Stomach (tissue), 8 donors: ENCODE measurements at regions not wholly inside any gene's neighbourhood (a gene's known extent, or its start where the extent isn't known, plus 50 kb on each side); places are given as distances from the start of the nearest gene placed in this dataset.

Source experiments
- DNase-seq, 2 donors: peaks; one replicate each; pipeline versions ENCODE4 v3.0.0 to v3.0.0-alpha.2; 2013 to 2019
- H3K27ac ChIP-seq, 5 donors: fragments of 200-600 bp in 4 of 5; sonication (generic) in 4 of 5; one replicate each; pipeline ENCODE4 v1.5.1; 2013 to 2019; ENCODE audit warnings: mild to moderate bottlenecking in 1 of 5, moderate library complexity in 1 of 5
- H3K27me3 ChIP-seq, 3 donors: fragments of 200-600 bp; sonication (generic); one replicate each; pipeline ENCODE4 v1.5.1; 2017 to 2019; ENCODE audit warnings: mixed run types in 1 of 3
- H3K36me3 ChIP-seq, 4 donors: fragments of 200-600 bp; sonication (generic); 1 replicate in 3 of 4; 2 replicates in 1 of 4; pipeline ENCODE4 v1.5.1; 2016 to 2019
- H3K4me1 ChIP-seq, 4 donors: fragments of 200-600 bp; sonication (generic); one replicate each; pipeline ENCODE4 v1.5.1; 2016 to 2019
- H3K4me3 ChIP-seq, 4 donors: fragments of 200-600 bp; sonication (generic) in 3 of 4; one replicate each; pipeline ENCODE4 v1.5.1; 2016 to 2019; ENCODE audit warnings: mild to moderate bottlenecking in 1 of 4
- H3K9me3 ChIP-seq, 4 donors: fragments of 200-600 bp; sonication (generic); one replicate each; pipeline ENCODE4 v1.5.1; 2016 to 2019
- EP300 ChIP-seq: sonication (generic); formaldehyde crosslinking; IDR thresholded peaks from one replicate; pipeline ENCODE4 v1.6.1; 2017; ENCODE audit warnings: antibody characterized with exemption
- POLR2A ChIP-seq, 4 donors: fragments of 450-650 bp; IDR thresholded peaks; one replicate each; pipeline ENCODE4 v1.6.1; 2016; ENCODE audit warnings: antibody characterized with exemption in 4 of 4, control low read depth in 2 of 4, mild to moderate bottlenecking in 1 of 4, moderate library complexity in 1 of 4
- POLR2AphosphoS5 ChIP-seq, 3 donors: sonication (generic); formaldehyde crosslinking; IDR thresholded peaks; one replicate each; pipeline ENCODE4 v1.6.1; 2016; ENCODE audit warnings: antibody characterized with exemption in 3 of 3
- WGBS, 5 donors: extraction: QIAGEN DNeasy Blood & Tissue Kit in 3 of 5; methylation state at CpG; one replicate each; pipeline versions ENCODE4 v1.1.5 to v1.1.7; 2013 to 2018; 5-methylcytosine and 5-hydroxymethylcytosine counted together
- intact Hi-C: fragments of 100-400 bp; cut with DNase I; formaldehyde crosslinking; loops from one replicate; pipeline ENCODE4 v1.15.1; 2023; ENCODE audit warnings: low total_unique reads
- TF ChIP-seq, protein P1 (sequence below), 7 experiments: fragments of 450-650 bp in 4 of 7; fragments of 200-600 bp in 3 of 7; sonication (generic) in 3 of 7; IDR thresholded peaks; one replicate each; pipeline ENCODE4 v1.5.1; 2016 to 2019; ENCODE audit warnings: antibody characterized with exemption in 7 of 7, control low read depth in 2 of 7, mild to moderate bottlenecking in 1 of 7
- donor health status: healthy with polysubstance abuse.
- donor health status: Bipolar disorder and iron deficiency.
- donor health status: healthy.

- Histone ChIP-seq H3K36me3 (no peaks in the 10 kb centered on the region), H3K27ac (no peak overlapping the region), H3K4me3 (no peak overlapping the region), H3K9me3 (no peaks in the 10 kb centered on the region), H3K27me3 (no peaks in the 10 kb centered on the region), H3K4me1 (no peaks in the 10 kb centered on the region)
- TF ChIP-seq EP300 (no peak), POLR2A (IDR thresholded peaks at IDR 0.05) (no peak)
- TF ChIP-seq, protein P1, sequence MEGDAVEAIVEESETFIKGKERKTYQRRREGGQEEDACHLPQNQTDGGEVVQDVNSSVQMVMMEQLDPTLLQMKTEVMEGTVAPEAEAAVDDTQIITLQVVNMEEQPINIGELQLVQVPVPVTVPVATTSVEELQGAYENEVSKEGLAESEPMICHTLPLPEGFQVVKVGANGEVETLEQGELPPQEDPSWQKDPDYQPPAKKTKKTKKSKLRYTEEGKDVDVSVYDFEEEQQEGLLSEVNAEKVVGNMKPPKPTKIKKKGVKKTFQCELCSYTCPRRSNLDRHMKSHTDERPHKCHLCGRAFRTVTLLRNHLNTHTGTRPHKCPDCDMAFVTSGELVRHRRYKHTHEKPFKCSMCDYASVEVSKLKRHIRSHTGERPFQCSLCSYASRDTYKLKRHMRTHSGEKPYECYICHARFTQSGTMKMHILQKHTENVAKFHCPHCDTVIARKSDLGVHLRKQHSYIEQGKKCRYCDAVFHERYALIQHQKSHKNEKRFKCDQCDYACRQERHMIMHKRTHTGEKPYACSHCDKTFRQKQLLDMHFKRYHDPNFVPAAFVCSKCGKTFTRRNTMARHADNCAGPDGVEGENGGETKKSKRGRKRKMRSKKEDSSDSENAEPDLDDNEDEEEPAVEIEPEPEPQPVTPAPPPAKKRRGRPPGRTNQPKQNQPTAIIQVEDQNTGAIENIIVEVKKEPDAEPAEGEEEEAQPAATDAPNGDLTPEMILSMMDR (IDR thresholded peaks at IDR 0.05), result no peak
- WGBS, 5 donors, result 95 to 96% (median 95%) methylated on average over 7 of the region's 7 CpGs
- DNase-seq, result no peak
- intact Hi-C loops, result no loop called here
Observed at GRCh38 chr13:88223958-88224357, 552.8 kb downstream of the SLITRK5 start.

DNA sequence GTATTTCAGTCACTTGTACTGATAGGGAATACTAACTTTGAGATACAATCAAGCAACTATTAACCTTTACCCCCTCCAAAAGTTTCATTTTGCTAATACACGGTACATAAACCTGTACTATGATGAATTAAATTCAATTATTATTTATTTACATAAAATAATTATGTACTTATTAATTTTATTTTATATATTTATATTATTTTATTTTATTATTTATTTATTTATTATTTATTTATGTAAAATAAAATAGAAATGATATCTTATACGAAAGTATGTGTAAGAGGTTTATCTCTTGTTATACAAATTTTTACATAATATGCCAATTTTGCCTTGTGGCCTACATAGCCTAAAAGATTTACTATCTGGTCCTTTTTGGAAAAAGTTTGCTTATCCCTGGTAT, 564.3 kb downstream of the SLITRK5 start:
- intact Hi-C loops, result no loop called here
- no peaks in the 10 kb centered on the region for H3K36me3 ChIP-seq
- no peak overlapping the region for H3K27ac ChIP-seq
- no peaks in the 10 kb centered on the region for H3K9me3 ChIP-seq
- no peak overlapping the region for H3K4me3 ChIP-seq
- H3K4me1 ChIP-seq, result no peaks in the 10 kb centered on the region
- TF ChIP-seq EP300 (no peak), POLR2A (IDR thresholded peaks at IDR 0.05) (no peak), POLR2AphosphoS5 (IDR thresholded peaks at IDR 0.05) (no peak)
- TF ChIP-seq, protein P1 (IDR thresholded peaks at IDR 0.05), result no peak
- H3K27me3 ChIP-seq, result no peaks in the 10 kb centered on the region
- 42 to 72% (median 55%) methylated on average over 2 of the region's 2 CpGs for WGBS, 5 donors
- DNase-seq, result no peak

DNA sequence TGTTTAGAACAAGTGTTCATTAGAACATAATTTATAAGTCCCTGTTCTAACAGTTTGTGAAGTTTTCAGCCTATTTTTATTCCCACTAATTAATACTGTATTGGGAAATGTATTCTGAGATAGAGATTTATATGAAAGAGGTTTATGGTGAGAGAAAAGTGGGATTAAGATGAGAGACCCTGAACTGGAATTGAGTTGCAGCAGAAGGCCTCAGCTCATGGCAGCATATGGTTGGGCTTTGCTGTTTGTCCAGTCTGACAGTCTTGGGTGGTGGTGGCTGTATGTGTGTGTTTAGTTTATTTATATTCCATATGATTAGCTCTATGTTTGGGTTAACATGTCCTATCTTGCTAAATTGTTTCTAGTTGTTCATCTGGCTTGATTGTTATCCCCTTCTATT, 575.1 kb downstream of the SLITRK5 start:
- H3K4me3 ChIP-seq, result no peak overlapping the region
- TF ChIP-seq, protein P1 (IDR thresholded peaks at IDR 0.05), result no peak
- TF ChIP-seq POLR2A (IDR thresholded peaks at IDR 0.05) (no peak), EP300 (no peak), POLR2AphosphoS5 (IDR thresholded peaks at IDR 0.05) (no peak)
- DNase-seq, result peak in 1 of 2 donors; percentile 34
- H3K27me3 ChIP-seq, result no peaks in the 10 kb centered on the region
- intact Hi-C loops, result no loop called here
- no peaks in the 10 kb centered on the region for H3K4me1 ChIP-seq
- no peaks in the 10 kb centered on the region for H3K36me3 ChIP-seq
- no peaks in the 10 kb centered on the region for H3K9me3 ChIP-seq
- no peak overlapping the region for H3K27ac ChIP-seq

GRCh38 chr13:88248393-88248792, 577.2 kb downstream of the SLITRK5 start:
- intact Hi-C loops, result no loop called here
- Histone ChIP-seq H3K36me3 (no peaks in the 10 kb centered on the region), H3K27ac (no peak overlapping the region), H3K4me3 (no peak overlapping the region), H3K4me1 (no peaks in the 10 kb centered on the region), H3K9me3 (no peaks in the 10 kb centered on the region), H3K27me3 (no peaks in the 10 kb centered on the region)
- DNase-seq, result no peak
- TF ChIP-seq POLR2A (IDR thresholded peaks at IDR 0.05) (no peak), EP300 (no peak), POLR2AphosphoS5 (IDR thresholded peaks at IDR 0.05) (no peak)
- TF ChIP-seq, protein P1 (IDR thresholded peaks at IDR 0.05), result no peak
- WGBS, 5 donors, result 68 to 82% (median 71%) methylated on average over 4 of the region's 4 CpGs
